Nucleus accumbens (tissue), 56 donors: ENCODE measurements at regions not wholly inside any gene's neighbourhood (a gene's known extent, or its start where the extent isn't known, plus 50 kb on each side); places are given as distances from the start of the nearest gene placed in this dataset.
"Not testable (repeated sequence)": the region's sequence is repeated elsewhere in the genome, so short reads cannot be mapped to it uniquely, and the experiment has no call there.

Experiments
- DNase-seq, 56 donors: peaks; one replicate each; lab custom pipeline; 2025; lab: John Stamatoyannopoulos, UW

DNA sequence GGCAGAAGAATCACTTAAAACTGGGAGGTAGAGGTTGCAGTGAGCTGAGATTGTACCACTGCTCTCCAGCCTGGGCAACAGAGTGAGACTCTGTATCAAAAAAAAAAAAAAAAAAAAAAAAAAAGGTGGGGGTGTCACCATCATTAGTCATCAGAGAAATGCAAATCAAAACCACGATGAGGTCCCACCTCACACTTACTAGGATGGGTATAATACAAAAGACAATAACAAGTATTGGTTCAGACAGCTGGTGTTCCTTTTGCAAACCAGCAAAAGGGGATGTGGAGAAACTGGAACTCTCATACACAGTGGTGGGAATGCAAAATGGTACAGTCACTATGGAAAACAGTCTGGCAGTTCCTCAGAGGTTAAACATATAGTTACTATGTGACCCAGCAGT, 78.7 kb upstream of the TSC22D2 start:
- DNase-seq: no peak

DNA sequence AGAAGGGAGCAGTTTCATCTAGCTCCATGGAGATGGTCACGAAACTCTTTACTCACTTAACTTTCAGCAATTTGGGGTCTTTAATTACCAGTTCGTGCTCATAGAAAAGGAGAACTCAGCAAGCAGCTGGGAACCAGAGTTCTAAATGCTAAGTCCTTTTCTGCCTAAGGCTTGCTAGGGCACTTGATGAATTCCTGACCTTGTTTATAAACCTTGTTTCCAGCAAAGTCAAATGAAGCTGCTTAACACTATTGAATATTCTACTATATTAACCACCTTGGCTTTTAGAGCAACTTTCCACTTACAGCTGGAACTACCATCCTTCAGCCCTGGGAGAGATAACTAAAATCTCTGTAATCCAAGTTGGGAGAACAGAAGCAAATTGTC, 79.5 kb upstream of the TSC22D2 start:
- DNase-seq: no peak

DNA sequence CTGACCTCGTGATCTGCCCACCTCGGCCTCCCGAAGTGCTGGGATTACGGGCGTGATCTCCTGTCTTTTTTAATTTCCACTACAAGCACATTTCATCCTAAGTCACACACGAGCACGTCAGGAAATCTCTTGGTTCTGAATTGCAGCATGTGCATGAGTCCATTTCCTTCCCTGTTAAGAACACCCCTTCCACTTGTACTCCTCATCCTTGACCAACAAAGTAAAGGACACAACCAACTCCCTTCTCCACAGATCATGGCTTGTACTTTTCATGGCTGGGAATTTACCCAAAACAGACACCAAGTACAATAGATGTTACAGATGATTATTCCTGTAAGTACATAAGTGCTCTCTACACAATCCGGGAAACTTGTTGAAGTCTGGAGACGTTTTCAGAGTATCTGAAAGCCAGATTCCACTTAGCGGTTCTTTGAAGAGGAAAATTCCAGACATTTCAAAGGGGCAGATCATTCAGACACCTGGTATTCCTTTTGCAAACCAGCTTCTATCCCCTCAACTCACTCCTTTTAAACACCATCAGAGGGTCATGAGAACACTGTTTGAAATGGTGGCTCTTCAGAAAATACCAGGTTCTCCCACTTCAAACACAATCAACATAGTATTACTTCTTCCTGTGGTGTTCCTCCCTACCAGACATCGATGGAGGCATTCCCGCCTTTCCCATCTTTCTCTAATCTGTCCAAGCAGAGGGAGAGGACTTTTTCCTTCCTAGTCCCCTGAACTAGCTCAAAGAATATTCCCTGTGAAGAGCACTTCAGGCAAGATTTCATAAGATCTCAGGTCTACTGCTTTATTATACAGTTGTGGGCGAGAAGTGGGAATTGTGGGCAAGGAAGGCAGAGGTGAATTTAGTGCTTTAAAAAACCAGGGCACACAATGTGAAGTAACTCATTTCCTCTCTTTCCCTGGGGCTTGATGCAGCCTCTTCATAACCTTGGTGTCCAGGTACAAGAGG, 80.1 kb upstream of the TSC22D2 start:
- no peak for DNase-seq

DNA sequence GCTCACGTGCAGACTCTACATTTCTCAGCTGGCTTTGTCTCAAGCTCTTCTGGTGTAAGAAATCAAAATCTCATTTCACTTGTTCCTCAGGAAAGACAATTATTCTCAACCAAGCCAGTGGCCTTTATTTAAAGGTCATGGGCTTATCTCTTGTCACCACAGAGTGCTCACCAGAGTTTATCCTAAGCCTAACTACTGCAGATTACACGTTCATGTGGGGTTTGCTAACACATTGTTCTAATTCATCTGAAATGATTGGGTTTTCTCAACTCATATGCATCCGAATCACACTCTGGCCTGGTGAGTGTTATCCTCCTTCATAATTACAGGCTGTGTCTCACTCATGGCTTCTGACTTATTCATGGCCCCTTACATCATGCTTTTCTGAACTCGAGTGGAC, 83.3 kb upstream of the TSC22D2 start:
- no peak for DNase-seq

DNA sequence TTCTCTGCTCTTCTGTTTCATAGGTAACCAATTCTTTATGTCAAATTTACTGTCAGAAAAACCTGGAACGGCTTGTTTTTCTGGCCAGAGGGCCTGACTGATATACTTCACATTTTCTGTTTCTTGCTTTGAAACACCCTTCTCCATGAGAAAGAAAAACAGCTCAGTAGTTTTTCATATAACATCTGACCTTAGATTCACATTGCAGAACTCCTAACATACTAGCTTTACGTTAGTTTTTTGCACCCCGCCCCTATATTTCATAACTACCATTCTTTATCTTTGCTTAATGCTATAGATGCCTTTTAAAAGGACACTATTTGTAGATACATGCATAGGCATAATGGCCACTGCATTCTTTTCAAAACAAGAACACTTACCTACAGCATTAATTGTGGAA, 83.9 kb upstream of the TSC22D2 start:
- no peak for DNase-seq

DNA sequence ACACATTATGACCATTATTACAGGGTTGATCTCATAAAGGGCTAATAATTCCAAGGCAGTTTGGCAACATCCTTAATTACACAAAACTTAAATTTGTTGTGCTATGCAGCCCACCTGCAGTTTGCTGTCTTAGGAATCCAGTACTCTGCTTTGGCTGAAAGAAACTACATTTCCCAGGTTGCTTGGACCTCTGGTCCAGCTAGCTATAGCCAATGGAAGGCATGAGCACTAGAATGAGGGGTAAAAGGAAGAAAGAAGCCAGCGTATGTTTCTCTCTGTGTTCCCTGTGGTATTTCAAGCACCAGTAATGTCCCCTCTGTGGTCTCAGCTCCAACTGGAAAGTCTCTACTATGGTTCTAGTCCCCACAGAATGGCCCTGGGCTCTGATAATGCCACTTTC, 84.3 kb upstream of the TSC22D2 start:
- DNase-seq: no peak

DNA sequence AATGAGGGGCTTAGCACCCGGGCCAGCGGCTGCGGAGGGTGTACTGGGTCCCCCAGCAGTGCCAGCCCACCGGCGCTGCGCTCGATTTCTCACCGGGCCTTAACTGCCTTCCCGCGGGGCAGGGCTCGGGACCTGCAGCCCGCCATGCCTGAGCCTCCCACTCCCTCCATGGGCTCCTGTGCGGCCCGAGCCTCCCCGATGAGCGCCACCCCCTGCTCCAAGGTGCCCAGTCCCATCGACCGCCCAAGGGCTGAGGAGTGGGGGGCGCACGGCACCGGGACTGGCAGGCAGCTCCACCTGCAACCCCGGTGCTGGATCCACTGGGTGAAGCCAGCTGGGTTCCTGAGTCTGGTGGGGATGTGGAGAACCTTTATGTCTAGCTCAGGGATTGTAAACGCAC, 85.0 kb upstream of the TSC22D2 start:
- not testable (repeated sequence) for DNase-seq

DNA sequence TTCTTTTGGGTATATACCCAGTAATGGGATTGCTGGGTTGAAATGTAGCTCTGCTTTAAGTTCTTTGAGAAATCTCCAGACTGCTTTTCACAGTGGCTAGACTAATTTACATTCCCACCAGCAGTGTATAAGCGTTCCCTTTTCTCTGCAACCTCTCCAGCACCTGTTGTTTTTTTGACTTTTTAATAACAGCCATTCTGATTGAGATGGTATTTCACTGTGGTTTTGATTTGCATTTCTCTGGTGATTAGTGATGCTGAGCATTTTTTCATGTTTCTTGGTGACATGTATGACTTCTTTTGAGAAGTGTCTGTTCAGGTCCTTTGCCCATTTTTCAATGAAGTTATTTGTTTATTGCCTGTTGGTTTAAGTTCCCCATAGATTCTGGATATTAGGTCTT, 87.1 kb upstream of the TSC22D2 start:
- not testable (repeated sequence) for DNase-seq

DNA sequence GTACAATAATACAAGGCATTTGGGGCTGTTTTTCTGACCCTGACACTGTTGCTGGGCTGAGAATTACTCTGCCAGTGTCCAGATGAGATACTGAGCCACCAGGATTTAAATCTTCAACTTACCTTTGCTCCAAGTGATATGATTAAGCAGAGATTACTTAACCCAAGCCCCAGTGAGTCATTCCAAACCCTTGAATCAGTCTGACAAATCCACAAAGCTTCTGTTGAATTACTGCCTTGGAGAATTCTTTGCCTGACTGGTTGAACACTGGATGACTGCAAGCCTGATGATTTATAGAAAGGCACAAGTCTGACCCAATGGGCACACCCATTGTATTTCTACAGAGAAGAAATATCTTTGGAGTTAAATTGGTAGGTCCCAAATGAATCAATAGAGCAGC, 88.2 kb upstream of the TSC22D2 start:
- no peak for DNase-seq

DNA sequence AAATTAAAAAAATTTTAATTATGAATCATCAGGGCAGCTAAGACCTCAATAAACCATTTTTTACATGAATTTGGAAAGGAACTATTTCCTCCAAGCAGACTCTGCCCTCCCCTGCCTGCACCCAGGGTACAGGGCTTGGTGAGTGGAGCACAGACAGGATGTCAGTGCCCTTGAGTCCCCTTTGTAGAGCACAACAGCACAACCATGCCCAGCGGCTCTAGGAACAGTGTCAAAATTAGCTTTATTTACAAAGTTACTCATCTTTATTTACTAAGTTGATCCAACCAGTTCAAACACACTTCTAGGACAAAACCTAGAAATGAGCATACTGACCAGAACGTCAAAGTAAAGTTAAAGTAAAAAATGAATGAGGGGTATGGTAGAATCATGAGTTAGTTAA, 90.6 kb upstream of the TSC22D2 start:
- no peak for DNase-seq

DNA sequence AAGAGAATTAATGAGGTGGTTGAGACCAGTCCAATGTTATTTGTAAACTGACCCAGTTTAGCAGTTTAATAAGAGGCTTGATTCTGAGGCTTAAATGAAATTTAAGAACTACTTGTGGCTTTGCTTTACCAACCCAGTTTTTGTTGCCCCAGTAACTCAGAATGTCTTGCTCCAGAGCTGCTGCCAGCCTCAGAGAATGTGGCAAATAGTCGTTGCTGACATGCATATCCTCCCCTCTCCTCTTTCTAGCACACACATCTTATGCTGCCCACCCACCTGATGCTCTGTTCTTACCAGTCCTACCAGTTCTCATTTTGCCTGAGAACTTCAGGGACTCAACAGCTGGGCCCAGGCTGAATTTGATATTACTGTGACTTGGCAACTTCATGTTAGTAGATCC, 92.4 kb upstream of the TSC22D2 start:
- DNase-seq: no peak

DNA sequence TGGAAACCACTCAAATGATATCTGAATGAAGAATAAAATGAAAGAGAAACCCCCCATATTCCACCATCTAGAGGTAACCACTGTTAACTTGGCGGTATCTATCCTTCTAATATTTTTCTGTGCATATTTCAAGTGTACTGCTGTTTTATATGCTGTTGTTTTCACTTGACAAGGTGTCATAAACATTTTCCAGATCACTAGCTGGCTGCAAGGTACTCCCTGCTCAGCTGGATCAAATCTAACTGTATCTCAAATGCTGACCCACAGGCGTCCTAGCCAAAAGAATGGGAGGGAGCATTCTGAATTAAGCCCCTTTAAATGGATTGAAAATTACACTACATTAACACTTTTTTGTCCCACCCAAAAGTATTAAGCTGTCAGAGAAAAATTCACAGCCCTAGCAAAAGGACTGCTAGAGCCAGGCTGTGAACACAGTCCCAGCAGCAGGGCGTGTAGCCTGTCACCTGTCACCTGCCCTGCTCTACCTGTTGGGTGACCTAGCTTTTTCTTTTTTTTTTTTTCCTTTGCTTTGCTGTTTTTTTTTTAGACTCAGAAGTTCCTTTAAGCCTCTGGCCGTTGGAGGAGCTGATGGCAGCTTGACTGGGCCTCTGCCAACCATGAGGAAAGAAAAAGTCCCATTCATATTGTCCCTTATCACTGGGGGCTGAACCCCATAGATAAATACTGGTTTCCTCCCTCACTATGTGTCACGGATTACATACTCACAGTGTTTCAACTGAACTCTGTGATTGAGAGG, 93.7 kb upstream of the TSC22D2 start:
- DNase-seq: no peak

DNA sequence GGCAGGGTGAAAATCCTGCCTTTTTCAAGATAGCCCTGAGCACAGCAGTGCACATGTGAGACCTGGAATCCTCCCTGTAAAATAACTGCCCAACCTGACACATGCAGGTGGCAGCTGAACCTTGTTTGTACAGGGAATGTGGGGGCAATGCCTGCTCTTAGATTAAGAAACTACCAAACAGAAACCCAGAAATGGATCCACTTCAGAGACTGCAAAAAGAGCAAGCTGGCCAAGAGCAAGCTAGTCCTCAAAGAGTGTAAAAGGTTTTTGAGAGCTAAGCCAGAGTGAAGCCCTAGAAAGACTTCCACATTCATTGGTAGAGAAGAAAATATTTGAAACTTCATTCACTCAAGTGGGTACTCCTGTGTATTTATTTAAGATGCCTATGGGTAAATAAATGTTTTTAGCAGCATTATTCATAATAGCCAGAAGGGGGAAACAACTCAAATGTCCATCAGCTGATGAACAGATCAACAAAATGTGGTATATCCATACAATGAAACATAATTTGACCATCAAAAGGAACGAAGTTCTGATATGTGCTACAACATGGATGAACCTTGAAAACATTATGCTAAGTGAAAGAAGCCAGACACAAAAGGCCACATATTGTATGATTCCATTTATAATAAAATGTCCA, 96.0 kb upstream of the TSC22D2 start:
- DNase-seq: no peak

DNA sequence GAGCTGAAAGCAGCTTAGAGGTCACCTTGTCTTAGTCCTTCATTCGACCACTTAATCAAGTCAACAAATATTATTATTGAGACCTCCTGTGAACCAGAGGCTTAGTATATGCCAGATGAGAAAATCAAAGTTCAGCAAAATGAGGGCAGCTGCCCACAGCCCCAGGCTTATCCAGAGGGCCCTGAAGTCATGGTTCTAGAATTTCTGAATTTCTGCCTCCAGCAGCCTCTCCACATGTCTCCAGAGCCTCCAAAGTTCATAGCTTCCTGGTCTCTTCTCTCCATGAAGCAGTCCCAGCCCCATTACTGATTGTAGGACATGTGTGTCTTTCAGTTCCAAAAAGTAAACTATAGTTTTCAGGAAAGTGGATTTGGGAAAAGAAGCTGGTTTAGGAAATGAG, 96.9 kb upstream of the TSC22D2 start:
- no peak for DNase-seq

DNA sequence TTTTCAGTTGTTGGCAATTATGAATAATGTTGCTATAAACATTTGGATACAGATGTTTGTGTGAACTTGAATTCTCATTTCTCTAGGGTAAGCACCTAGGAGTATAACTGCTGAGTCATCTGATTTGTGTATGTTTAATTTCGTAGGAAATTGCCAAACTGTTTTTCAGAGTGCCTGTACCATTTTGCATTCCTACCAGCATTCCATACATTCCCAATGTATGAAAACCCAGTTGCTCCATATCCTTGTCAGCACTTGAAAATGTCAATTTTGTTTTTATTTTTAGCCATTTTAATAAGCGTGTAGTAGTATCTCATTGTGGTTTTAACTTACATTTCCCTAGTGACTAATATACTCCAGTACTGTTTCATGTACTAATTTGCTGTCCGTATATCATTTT, 98.5 kb upstream of the TSC22D2 start:
- DNase-seq: no peak

DNA sequence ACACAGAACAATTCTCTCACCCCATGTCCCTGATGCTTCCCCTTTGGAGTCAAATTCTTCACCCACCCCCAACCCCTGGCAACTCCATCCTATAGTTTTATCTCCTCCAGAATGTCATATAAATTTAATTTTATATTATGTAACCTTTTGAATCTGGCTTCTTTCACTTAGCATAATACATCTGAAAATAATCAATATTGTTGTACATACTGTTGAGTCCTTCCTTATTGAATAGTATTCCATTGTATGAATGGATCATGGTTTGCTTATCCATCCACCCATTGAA, 98.9 kb upstream of the TSC22D2 start:
- DNase-seq: no peak

DNA sequence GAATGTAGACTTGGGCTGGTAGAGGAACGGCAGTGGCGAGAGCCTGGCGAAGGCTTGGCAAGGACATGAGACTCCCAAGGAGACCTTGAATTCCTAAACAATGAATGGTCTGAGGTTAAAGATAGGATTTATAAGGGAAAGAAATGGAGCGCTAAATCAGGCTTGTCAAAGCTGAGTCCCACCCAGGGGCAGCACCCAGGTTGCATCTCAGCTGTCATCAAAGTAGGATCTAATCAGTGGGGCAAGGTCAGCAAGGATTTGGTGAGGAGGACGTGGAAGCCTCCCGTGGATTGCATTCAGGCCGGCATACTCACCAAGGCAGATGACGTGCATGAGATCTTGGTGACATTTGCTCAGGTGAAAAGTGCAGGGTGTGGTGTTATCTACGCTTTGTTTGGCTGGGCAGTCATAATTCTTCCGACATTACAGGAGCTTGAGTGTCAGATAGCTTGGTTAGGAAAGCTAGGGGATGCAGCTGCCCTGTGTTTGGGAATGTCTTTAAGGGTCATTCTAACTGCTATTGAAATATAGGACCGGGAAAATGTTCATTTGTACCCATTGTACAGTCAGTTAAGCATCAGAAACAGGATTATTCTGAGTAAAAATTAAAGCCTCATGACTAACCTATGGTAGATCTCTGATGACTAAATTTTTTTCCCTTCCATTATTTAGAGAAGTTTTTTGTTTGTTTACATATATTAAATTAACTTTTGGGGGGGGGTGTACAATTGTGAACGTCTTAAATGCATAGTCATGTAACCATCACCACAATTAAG, 99.4 kb upstream of the TSC22D2 start:
- DNase-seq: no peak

DNA sequence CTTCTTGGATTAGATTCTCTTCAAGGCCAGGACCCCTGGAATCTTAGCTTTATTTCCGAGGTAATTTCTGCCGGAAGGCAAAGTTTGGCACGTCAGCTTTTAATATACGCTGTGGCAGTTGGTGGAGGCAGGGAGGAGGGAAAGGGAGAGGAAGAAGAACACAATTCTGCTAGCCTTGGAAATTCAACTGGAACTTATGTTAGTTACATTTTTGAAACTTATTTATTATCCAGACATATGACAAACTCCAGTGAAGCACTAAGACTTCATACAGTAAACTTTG, 100.1 kb upstream of the TSC22D2 start:
- no peak for DNase-seq

DNA sequence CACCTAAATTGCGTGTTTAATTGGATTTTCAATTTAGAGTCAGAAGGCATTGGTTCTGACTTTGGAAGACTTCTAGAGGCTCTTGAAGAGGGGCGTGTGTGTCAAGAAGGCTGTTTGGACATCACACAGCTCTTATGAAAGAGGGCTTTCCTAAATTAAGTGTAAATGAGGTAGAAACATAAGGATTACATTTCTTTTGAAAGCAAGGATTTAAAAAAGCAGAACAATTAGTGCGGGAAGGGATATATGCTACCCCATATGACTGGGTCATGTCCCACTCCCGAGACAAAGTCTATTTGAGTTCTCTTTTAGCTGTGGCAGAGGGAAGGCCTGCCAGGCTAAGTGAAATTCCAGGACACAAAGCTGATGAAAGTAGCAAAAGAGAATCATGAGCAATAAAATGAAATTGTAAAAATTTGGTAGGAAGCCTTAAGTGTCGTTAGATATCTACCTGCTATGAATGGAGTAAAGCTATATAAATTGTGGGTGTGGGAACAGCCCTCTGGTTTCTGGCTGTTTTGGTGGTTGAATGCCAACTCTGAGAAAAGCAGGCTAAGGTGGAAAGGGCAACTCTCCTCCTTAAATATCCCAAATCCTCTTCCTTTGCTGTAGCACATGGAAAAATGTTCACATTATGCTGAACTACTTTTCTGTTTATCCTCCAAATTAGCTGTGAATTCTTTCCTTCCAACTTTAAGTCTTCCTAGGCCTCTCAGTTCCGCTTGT, 100.6 kb upstream of the TSC22D2 start:
- no peak for DNase-seq

DNA sequence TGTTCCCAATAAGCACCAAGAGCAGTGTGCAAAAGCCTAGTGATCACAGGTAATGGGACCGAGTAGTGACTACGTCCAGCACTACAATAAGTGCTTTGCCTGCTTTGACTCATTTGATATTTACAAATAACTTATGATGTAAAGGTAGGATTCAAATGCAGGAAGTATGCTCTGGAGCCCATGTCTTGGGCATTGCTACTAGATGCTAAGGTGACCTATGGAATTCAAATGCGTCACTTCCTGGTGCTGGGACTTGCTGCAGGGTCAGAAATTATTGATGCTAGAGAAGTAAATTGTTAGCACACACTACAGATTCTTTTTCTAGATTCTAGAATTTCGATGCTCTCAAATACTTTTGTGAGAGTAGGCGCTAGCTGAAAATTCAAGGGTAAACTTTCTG, 101.2 kb upstream of the TSC22D2 start:
- DNase-seq: no peak
